HG02973 (cell line): ENCODE measurements at regions not wholly inside any gene's neighbourhood (a gene's known extent, or its start where the extent isn't known, plus 50 kb on each side); places are given as distances from the start of the nearest gene placed in this dataset.
"Not testable (repeated sequence)": the region's sequence is repeated elsewhere in the genome, so short reads cannot be mapped to it uniquely, and the experiment has no call there.

Source experiments
- ATAC-seq: cut with Tn5 transposase; IDR thresholded peaks from one replicate; pipeline ENCODE4 v1.9.1; 2021; ENCODE audit warnings: moderate library complexity; ENCODE audit not compliant: unreplicated experiment

- no peak for ATAC-seq
These were observed 642.5 kb upstream of the SGCD start for GRCh38 chr5:155684417-155684816.

- ATAC-seq: no peak
These were observed 640.8 kb upstream of the SGCD start for GRCh38 chr5:155686131-155686530.

DNA sequence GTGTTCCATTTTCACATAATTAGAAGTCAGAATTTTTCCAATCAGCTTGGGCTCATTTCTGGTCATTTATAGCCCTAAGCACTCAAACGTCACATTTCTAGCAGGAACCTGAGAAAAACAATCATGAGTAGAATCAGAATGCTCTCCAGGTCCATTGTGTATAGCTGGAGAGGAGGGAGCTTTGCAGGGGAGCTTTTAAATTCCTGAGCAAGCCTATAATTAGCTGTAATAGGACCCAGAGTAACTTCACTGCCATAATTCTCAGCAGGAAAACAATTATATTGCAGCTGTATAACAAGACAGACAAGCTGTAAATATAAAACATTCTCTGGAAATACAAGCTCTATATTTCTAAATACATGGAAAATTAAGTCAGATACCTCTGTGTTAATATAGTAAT, 637.6 kb upstream of the SGCD start:
- ATAC-seq: no peak

- no peak for ATAC-seq
These were observed 630.6 kb upstream of the SGCD start for GRCh38 chr5:155696362-155696761.

- ATAC-seq: no peak
These were observed 629.7 kb upstream of the SGCD start for GRCh38 chr5:155697236-155697635.

- ATAC-seq: no peak
These were observed 627.6 kb upstream of the SGCD start for GRCh38 chr5:155699385-155699784.

DNA sequence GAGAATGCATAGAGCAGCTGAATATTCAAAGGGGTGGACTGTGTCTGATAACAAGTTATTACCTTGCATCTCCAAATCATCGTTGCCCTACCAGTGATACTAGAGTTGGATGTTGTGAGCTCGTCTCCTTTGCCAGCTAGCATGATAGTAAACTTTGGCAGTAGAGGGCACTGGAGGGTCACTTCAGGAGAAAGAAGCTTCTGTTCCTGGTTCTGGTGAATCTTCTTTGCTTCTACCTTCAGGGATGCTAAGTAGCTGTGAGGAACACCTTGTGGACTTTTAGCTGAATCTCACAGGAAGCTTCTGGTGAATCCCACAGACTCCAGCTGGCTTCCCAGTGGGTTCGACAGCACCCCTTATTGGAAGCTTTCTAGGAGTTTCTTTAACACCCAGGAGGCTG, 626.6 kb upstream of the SGCD start:
- no peak for ATAC-seq

- no peak for ATAC-seq
These were observed 615.1 kb upstream of the SGCD start for GRCh38 chr5:155711882-155712281.

DNA sequence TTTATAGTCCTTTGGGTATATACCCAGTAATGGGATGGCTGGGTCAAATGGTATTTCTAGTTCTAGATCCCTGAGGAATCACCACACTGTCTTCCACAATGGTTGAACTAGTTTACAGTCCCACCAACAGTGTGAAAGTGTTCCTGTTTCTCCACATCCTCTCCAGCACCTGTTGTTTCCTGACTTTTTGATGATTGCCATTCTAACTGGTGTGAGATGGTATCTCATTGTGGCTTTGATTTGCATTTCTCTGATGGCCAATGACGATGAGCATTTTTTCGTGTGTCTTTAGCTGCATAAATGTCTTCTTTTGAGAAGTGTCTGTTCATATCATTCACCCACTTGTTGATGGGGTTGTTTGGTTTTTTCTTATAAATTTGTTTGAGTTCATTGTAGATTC, 612.5 kb upstream of the SGCD start:
- not testable (repeated sequence) for ATAC-seq

DNA sequence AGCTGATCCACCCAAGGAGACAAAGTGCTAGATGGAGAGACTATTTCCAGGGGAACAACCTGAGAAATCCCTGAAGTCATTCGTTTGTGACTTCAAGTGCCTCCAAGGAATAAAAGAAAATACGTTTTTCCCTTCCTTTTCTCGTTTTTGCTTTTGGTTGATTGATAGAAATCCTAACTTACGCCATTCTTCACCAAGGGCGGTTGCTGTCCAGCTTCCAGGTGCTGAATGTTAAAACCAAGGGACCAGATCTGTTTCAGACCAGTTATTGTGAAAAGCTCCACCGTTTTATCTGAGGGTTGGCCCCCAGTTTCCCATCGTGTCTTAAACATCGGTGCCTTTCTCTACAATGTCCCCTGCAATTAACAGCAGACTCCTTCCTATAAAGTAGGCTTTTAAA, 600.7 kb upstream of the SGCD start:
- ATAC-seq: no peak

GRCh38 chr5:155727512-155728145, 599.3 kb upstream of the SGCD start:
- ATAC-seq: no peak

- ATAC-seq: no peak
These were observed 598.7 kb upstream of the SGCD start for GRCh38 chr5:155728146-155728856.

DNA sequence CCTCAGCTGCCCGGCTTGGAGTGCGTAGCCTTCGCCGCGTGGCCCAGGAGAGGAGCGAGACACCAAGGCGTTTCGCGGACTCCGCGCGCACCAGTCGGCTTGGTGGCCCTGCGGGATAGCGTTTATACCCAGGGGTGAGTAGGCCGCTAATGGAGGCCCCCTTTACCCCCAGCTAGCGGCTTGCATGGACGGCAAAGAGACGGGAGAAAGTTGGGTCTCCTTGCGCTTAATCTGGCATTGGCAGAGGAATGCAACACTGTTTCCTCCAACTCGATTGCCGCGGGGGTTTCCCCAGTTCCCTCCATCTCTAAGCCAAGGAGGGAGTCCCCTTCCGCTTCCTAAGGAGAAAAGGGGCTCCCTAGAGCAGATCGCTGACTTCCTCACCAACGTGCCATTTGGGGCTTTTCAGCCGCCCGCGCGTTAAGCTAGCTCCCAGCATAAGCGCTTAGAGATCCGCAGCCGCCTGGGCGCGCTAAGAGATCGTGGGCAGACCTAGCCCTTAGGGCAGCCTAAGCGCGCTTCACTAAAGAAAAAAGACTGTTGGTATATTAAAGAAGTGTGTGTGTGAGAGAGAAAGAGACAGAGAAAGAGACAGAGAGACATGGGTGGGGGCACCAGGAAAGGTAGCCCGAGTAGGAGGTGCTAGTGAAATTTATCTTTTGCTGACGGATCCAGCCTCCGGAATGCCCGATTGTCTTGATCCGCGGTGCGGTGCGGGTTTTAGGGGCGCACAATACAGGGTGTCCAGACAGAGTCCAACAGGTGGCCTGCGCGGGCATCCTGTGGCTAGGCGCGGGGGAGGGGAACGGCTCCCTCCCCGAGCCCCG, 597.9 kb upstream of the SGCD start:
- ATAC-seq: no peak

GRCh38 chr5:155729684-155730059, 597.3 kb upstream of the SGCD start:
- no peak for ATAC-seq

DNA sequence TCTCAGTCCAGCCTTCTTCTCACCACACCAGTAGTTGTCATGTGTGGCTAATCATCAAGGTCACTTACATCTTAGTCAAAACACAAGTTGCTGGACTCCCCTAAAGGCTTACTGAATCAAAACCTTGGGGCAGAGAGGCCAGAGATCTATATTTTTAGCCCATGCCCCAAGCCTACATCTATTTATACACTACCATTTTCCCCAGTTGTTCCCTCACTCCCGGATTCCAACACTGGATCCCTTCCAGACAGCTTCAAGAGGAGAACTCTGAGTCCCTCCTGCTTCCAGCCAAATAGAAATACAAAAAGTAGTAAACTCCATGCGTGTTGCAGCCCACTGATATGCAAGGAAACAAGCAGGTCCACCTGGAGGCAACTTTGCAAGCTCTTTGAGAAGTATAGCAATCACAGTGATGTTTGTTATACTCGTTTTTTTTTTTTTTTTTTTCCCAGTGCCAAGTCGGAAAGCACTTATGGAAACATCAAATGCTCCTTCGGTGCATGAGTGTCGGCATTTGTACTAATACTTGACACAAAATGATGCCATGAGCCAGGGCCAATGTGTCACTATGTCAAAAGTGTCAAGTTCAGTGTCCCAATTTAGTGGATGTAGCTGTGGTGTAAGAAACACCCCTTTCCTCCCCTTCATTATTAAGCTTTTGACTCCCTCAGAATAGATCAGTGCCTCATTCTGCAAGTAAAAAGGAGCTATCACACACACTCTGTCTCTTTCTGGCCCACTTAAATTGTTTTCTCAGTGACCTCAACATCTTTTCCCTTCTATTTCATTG, 594.2 kb upstream of the SGCD start:
- ATAC-seq: no peak

DNA sequence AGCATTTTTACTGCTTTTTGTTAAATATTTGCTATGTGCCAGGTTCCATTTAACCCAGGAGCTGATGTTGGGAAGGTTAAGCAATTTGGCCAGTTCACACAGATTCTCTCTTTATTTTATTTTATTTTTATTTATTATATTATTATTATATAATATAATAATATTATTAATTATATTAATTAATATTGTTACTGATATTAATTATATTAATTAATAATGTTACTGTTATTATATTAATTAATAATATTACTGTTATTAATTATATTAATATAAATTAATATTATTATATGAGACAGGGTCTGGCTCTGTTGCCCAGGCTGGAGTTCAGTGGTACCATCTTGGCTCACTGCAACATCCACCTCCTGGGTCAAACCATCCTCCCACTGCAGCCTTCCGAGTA, 593.0 kb upstream of the SGCD start:
- no peak for ATAC-seq

- ATAC-seq: no peak
These were observed 591.6 kb upstream of the SGCD start for GRCh38 chr5:155735388-155735787.

GRCh38 chr5:155738616-155739015, 588.3 kb upstream of the SGCD start:
- no peak for ATAC-seq

GRCh38 chr5:155746367-155747038, 580.5 kb upstream of the SGCD start:
- no peak for ATAC-seq

GRCh38 chr5:155750101-155750500, 576.9 kb upstream of the SGCD start:
- no peak for ATAC-seq

DNA sequence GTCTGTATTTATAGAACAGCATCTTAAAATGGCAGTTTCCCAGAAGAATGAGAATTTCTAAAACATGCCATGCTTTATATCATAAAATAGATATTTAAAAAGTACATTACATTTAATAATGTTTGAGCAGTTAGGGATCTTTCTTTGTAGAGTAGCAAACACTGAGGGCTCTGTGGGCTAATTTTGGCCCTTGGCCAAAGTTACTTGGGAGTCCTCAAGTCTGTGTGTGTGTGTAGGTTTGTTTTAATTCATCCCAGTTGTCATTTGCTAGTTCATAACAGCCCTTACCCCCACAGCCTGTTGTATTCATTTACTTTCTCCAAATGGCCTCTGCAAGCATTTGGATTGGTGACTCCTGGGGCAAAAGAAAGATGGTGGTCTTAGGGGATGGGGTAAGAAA, 576.4 kb upstream of the SGCD start:
- no peak for ATAC-seq
